SK-N-MC (cell line): ENCODE measurements at regions not wholly inside any gene's neighbourhood (a gene's known extent, or its start where the extent isn't known, plus 50 kb on each side); places are given as distances from the start of the nearest gene placed in this dataset.

Source experiments
- EZH2 ChIP-seq: fragments of 200-600 bp; sonication (generic); IDR thresholded peaks from one replicate; pipeline ENCODE4 v1.6.1; 2017; ENCODE audit warnings: antibody characterized with exemption
- FOXP2 ChIP-seq: optimal IDR thresholded peaks from 2 replicates; pipeline ENCODE3; 2011; ENCODE audit warnings: mild to moderate bottlenecking, moderate library complexity; ENCODE audit not compliant: insufficient read depth; ENCODE audit errors: extremely low read length, control extremely low read depth
- POLR2AphosphoS5 ChIP-seq: IDR thresholded peaks from 2 replicates; pipeline ENCODE4 v1.6.1; 2012; ENCODE audit warnings: mild to moderate bottlenecking, low read depth, low read length, borderline replicate concordance

DNA sequence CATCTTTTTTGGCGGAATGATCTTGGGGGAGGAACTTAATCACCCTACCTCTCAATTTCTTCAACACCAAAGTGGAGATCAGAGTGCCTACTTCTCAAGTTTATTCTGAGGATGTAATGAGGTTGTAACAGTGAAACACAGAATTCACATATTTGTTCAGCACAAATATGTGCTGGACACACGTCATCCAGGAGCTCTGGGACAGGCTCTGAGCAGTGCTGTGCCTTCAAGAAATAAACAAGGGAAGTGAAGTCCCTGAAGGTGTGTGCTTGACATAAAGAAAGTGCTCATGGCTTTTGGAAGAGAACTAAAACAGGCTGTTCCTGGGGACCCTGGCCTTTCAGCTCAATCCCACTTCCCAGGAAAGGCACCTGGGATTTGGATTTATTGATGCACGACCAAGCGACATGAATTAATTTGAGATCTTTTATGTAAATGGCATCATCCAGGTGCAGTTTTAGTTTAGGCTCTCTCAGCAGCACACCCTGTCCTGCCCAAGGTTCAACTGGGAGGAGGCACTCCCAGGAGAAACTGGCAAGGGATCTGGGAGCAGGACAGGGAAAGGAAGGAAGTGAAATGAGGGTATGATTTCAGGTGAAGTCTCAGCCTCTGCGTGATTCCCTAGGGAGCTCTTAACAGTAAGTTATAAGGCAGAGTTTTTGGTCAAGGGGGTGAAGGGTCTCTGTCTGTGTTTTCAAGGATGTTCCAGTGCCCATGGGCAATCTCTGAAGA, 211.0 kb downstream of the FOXA2 start:
- no peak for TF ChIP-seq EZH2
- no peak for TF ChIP-seq POLR2AphosphoS5
- TF ChIP-seq FOXP2 = no peak
